NT2/D1 (cell line): ENCODE measurements at regions not wholly inside any gene's neighbourhood (a gene's known extent, or its start where the extent isn't known, plus 50 kb on each side); places are given as distances from the start of the nearest gene placed in this dataset.
A peak's percentile ranks its signal among the peaks of the same experiment; 100 is the strongest.

Experiments used
- DNase-seq: peaks from one replicate; pipeline ENCODE4 v3.0.0-alpha.2; 2011; ENCODE audit warnings: low read depth, low spot score
- H3K27me3 ChIP-seq: 2 replicates; pipeline ENCODE4 v1.6.0; 2011; ENCODE audit warnings: mild to moderate bottlenecking; ENCODE audit not compliant: insufficient read length, insufficient read depth
- H3K36me3 ChIP-seq: 2 replicates; pipeline ENCODE4 v1.6.1; 2011; ENCODE audit warnings: mild to moderate bottlenecking, low read length, mixed read lengths; ENCODE audit not compliant: insufficient read depth, insufficient read length
- H3K4me1 ChIP-seq: 2 replicates; pipeline ENCODE4 v1.5.1; 2011; ENCODE audit not compliant: insufficient read depth, insufficient read length
- H3K4me3 ChIP-seq: 2 replicates; pipeline ENCODE4 v1.5.1; 2011; ENCODE audit warnings: low read depth; ENCODE audit not compliant: insufficient read length
- H3K9ac ChIP-seq: 2 replicates; pipeline ENCODE4 v1.6.0; 2011; ENCODE audit warnings: low read depth; ENCODE audit not compliant: insufficient read length
- H3K9me3 ChIP-seq: 2 replicates; pipeline ENCODE4 v1.5.1; 2011; ENCODE audit warnings: mild to moderate bottlenecking, low read length; ENCODE audit not compliant: insufficient read depth
- SUZ12 ChIP-seq: IDR thresholded peaks from 2 replicates; pipeline ENCODE4 v1.6.1; 2011; ENCODE audit not compliant: insufficient read length, insufficient read depth; ENCODE audit errors: extremely low read depth
- YY1 ChIP-seq: IDR thresholded peaks from 2 replicates; pipeline ENCODE4 v1.6.1; 2011; ENCODE audit not compliant: insufficient read length, insufficient read depth
- ZNF274 ChIP-seq: IDR thresholded peaks from 2 replicates; pipeline ENCODE4 v1.6.1; 2011; ENCODE audit warnings: mild to moderate bottlenecking, low read depth, low read length

- Histone ChIP-seq H3K27me3 (no peaks in the 10 kb centered on the region), H3K9ac (no peak overlapping the region), H3K4me3 (no peak overlapping the region), H3K9me3 (no peaks in the 10 kb centered on the region), H3K4me1 (no peaks in the 10 kb centered on the region), H3K36me3 (no peaks in the 10 kb centered on the region)
- DNase-seq, result no peak
- no peak for TF ChIP-seq ZNF274
- TF ChIP-seq SUZ12, result no peak
- no peak for TF ChIP-seq YY1
Measured at GRCh38 chr4:165628572-165628971, 244.5 kb upstream of the TLL1 start.

- no peaks in the 10 kb centered on the region for H3K27me3 ChIP-seq
- H3K4me1 ChIP-seq, result no peaks in the 10 kb centered on the region
- H3K9ac ChIP-seq, result no peak overlapping the region
- H3K9me3 ChIP-seq, result no peaks in the 10 kb centered on the region
- TF ChIP-seq SUZ12 (no peak), ZNF274 (no peak), YY1 (no peak)
- no peaks in the 10 kb centered on the region for H3K36me3 ChIP-seq
- DNase-seq, result no peak
- H3K4me3 ChIP-seq, result no peak overlapping the region
Measured at GRCh38 chr4:165630671-165631070, 242.4 kb upstream of the TLL1 start.

GRCh38 chr4:165631208-165631894 is 241.7 kb upstream of the TLL1 start:
- Histone ChIP-seq H3K4me1 (no peaks in the 10 kb centered on the region), H3K9me3 (no peaks in the 10 kb centered on the region), H3K4me3 (no peak overlapping the region), H3K27me3 (no peaks in the 10 kb centered on the region), H3K36me3 (no peaks in the 10 kb centered on the region), H3K9ac (no peak overlapping the region)
- TF ChIP-seq ZNF274 (no peak), YY1 (no peak), SUZ12 (no peak)
- no peak for DNase-seq

GRCh38 chr4:165631912-165632311 is 241.1 kb upstream of the TLL1 start:
- Histone ChIP-seq H3K27me3 (no peaks in the 10 kb centered on the region), H3K36me3 (no peaks in the 10 kb centered on the region), H3K9me3 (no peaks in the 10 kb centered on the region), H3K4me3 (no peak overlapping the region), H3K4me1 (no peaks in the 10 kb centered on the region), H3K9ac (no peak overlapping the region)
- TF ChIP-seq ZNF274 (no peak), YY1 (no peak), SUZ12 (no peak)
- no peak for DNase-seq

GRCh38 chr4:165634766-165635165 is 238.3 kb upstream of the TLL1 start:
- no peak for TF ChIP-seq YY1
- TF ChIP-seq SUZ12, result no peak
- TF ChIP-seq ZNF274, result no peak
- H3K9ac ChIP-seq, result no peak overlapping the region

GRCh38 chr4:165635381-165635780 is 237.7 kb upstream of the TLL1 start:
- Histone ChIP-seq H3K9me3 (no peaks in the 10 kb centered on the region), H3K4me1 (no peaks in the 10 kb centered on the region), H3K9ac (no peak overlapping the region), H3K27me3 (no peaks in the 10 kb centered on the region), H3K4me3 (no peak overlapping the region), H3K36me3 (no peaks in the 10 kb centered on the region)
- no peak for TF ChIP-seq SUZ12
- no peak for TF ChIP-seq ZNF274
- TF ChIP-seq YY1, result no peak
- peak; percentile 16 for DNase-seq

More at GRCh38 chr4:165634766-165635165, 238.3 kb upstream of the TLL1 start:
- no peak overlapping the region for H3K4me3 ChIP-seq
- no peaks in the 10 kb centered on the region for H3K4me1 ChIP-seq
- H3K27me3 ChIP-seq, result no peaks in the 10 kb centered on the region
- H3K36me3 ChIP-seq, result no peaks in the 10 kb centered on the region
- H3K9me3 ChIP-seq, result no peaks in the 10 kb centered on the region
- DNase-seq, result no peak

GRCh38 chr4:165635951-165636350 is 237.1 kb upstream of the TLL1 start:
- DNase-seq, result no peak
- no peaks in the 10 kb centered on the region for H3K36me3 ChIP-seq
- H3K9me3 ChIP-seq, result no peaks in the 10 kb centered on the region
- H3K9ac ChIP-seq, result no peak overlapping the region
- TF ChIP-seq ZNF274 (no peak), YY1 (no peak)
- no peaks in the 10 kb centered on the region for H3K27me3 ChIP-seq
- H3K4me3 ChIP-seq, result no peak overlapping the region
- no peaks in the 10 kb centered on the region for H3K4me1 ChIP-seq

- no peak for TF ChIP-seq YY1
- TF ChIP-seq ZNF274, result no peak
- TF ChIP-seq SUZ12, result no peak
- DNase-seq, result no peak
- Histone ChIP-seq H3K9me3 (no peaks in the 10 kb centered on the region), H3K27me3 (no peaks in the 10 kb centered on the region), H3K4me3 (no peak overlapping the region), H3K9ac (no peak overlapping the region), H3K4me1 (no peaks in the 10 kb centered on the region), H3K36me3 (no peaks in the 10 kb centered on the region)
Measured at GRCh38 chr4:165651901-165652300, 221.1 kb upstream of the TLL1 start.
